ENCODE measurements at regions not wholly inside any gene's neighbourhood (a gene's known extent, or its start where the extent isn't known, plus 50 kb on each side); places are given as distances from the start of the nearest gene placed in this dataset.

DNA sequence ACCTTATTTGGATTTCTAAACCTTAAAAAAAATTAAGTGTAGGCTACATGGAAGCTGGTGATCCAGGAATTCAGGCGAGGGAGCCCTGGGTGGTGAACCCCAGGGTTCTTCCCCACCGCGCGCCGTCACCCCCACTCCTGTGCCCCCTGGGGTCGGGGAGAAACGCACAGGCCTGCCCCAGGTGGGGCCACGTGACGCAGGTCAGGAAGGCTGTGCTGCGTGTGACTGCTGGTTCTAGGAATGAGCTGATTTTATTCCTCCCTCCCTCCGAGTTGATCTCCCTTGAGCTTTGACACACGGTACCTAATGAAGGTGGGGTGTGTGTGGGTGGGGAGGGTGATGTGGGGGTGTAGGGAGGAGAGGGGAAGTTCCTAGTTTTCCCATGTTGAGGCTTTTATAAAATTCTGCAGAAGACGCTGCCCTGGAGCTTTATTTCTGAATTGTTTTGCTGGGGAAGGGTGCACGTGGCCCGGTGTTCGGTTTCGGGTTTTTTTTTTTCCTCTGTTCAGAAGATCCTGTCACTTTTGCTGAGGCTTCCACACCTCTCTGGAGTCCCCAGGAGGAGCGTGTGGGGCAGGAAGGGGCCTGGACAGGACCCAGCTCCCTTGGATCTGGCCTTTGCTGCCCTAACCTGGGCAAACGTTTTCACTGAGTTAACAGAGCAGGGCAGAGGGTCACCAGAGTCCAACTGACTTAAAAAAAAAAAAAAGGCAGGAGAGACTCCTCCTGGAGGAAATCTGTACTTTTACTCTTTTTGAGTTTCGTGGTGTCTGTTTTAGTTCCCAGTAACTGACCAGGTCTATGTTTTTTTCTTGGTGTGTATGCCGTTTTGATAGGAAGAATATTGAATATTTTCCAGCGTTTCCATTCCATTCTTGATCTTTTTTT is 55.8 kb upstream of the GSE1 start (continued):
- TF ChIP-seq, protein P1, sequence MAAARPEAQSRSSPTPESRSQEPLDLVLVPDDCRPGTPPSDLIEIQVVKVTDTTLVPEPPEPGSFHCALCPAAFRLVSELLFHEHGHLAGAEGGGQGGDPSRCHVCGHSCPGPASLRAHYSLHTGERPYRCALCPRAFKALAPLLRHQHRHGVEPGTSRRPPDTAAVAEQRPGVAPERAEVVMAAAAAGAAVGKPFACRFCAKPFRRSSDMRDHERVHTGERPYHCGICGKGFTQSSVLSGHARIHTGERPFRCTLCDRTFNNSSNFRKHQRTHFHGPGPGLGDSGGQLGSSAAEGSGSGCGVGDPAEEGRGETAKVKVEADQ (CRISPR knock-in tag; IDR thresholded peaks at IDR 0.05; ENCODE audit: borderline replicate concordance), result no peak
- TF ChIP-seq CAMTA2 (CRISPR knock-in tag; IDR thresholded peaks at IDR 0.05; ENCODE audit: borderline replicate concordance) (no peak), MXD4 (CRISPR knock-in tag; IDR thresholded peaks at IDR 0.05) (peak; percentile 26), SIN3A (IDR thresholded peaks at IDR 0.05; ENCODE audit: borderline replicate concordance, low read depth, low read length) (no peak; the same call in 1 of the 2 replicates), SMARCC2 (IDR thresholded peaks at IDR 0.05) (no peak), MED8 (CRISPR knock-in tag; IDR thresholded peaks at IDR 0.05; ENCODE audit: insufficient replicate concordance) (no peak), MIER2 (CRISPR knock-in tag; IDR thresholded peaks at IDR 0.05) (no peak), ZNF543 (CRISPR knock-in tag; IDR thresholded peaks at IDR 0.05) (no peak), RORA (CRISPR knock-in tag; IDR thresholded peaks at IDR 0.05) (no peak), SATB2 (CRISPR knock-in tag; IDR thresholded peaks at IDR 0.05) (no peak), ZNF660 (CRISPR knock-in tag; IDR thresholded peaks at IDR 0.05; ENCODE audit: borderline replicate concordance, low read depth) (no peak), BCL6 (CRISPR knock-in tag; IDR thresholded peaks at IDR 0.05) (peak; percentile 23; the same call in 1 of the 2 replicates), SIN3B (IDR thresholded peaks at IDR 0.05; ENCODE audit: low read length) (no peak), ONECUT2 (CRISPR knock-in tag; IDR thresholded peaks at IDR 0.05) (no peak)
- TF ChIP-seq, protein P2, sequence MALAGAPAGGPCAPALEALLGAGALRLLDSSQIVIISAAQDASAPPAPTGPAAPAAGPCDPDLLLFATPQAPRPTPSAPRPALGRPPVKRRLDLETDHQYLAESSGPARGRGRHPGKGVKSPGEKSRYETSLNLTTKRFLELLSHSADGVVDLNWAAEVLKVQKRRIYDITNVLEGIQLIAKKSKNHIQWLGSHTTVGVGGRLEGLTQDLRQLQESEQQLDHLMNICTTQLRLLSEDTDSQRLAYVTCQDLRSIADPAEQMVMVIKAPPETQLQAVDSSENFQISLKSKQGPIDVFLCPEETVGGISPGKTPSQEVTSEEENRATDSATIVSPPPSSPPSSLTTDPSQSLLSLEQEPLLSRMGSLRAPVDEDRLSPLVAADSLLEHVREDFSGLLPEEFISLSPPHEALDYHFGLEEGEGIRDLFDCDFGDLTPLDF (CRISPR knock-in tag; IDR thresholded peaks at IDR 0.05), result no peak
- TF ChIP-seq, protein P3, sequence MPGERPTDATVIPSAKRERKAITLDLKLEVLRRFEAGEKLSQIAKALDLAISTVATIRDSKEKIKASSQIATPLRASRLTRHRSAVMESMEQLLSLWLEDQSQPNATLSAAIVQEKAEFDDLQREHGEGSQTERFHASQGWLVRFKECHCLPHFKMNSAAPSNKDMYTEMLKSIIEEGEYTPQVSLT (CRISPR knock-in tag; IDR thresholded peaks at IDR 0.05; ENCODE audit: borderline replicate concordance, low read depth), result no peak
- TF ChIP-seq, protein P4, sequence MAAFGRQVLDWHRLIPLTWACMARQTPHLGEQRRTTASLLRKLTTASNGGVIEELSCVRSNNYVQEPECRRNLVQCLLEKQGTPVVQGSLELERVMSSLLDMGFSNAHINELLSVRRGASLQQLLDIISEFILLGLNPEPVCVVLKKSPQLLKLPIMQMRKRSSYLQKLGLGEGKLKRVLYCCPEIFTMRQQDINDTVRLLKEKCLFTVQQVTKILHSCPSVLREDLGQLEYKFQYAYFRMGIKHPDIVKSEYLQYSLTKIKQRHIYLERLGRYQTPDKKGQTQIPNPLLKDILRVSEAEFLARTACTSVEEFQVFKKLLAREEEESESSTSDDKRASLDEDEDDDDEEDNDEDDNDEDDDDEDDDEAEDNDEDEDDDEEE (CRISPR knock-in tag; IDR thresholded peaks at IDR 0.05), result no peak
- TF ChIP-seq, protein P5, sequence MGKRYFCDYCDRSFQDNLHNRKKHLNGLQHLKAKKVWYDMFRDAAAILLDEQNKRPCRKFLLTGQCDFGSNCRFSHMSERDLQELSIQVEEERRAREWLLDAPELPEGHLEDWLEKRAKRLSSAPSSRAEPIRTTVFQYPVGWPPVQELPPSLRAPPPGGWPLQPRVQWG (CRISPR knock-in tag; IDR thresholded peaks at IDR 0.05; ENCODE audit: borderline replicate concordance, low read depth), result no peak
- TF ChIP-seq, protein P6, sequence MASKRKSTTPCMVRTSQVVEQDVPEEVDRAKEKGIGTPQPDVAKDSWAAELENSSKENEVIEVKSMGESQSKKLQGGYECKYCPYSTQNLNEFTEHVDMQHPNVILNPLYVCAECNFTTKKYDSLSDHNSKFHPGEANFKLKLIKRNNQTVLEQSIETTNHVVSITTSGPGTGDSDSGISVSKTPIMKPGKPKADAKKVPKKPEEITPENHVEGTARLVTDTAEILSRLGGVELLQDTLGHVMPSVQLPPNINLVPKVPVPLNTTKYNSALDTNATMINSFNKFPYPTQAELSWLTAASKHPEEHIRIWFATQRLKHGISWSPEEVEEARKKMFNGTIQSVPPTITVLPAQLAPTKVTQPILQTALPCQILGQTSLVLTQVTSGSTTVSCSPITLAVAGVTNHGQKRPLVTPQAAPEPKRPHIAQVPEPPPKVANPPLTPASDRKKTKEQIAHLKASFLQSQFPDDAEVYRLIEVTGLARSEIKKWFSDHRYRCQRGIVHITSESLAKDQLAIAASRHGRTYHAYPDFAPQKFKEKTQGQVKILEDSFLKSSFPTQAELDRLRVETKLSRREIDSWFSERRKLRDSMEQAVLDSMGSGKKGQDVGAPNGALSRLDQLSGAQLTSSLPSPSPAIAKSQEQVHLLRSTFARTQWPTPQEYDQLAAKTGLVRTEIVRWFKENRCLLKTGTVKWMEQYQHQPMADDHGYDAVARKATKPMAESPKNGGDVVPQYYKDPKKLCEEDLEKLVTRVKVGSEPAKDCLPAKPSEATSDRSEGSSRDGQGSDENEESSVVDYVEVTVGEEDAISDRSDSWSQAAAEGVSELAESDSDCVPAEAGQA (IDR thresholded peaks at IDR 0.05; ENCODE audit: low read depth), result no peak
- TF ChIP-seq, protein P6 (CRISPR knock-in tag; IDR thresholded peaks at IDR 0.05; ENCODE audit: borderline replicate concordance), result no peak
